ENCODE measurements at regions not wholly inside any gene's neighbourhood (a gene's known extent, or its start where the extent isn't known, plus 50 kb on each side); places are given as distances from the start of the nearest gene placed in this dataset.

DNA sequence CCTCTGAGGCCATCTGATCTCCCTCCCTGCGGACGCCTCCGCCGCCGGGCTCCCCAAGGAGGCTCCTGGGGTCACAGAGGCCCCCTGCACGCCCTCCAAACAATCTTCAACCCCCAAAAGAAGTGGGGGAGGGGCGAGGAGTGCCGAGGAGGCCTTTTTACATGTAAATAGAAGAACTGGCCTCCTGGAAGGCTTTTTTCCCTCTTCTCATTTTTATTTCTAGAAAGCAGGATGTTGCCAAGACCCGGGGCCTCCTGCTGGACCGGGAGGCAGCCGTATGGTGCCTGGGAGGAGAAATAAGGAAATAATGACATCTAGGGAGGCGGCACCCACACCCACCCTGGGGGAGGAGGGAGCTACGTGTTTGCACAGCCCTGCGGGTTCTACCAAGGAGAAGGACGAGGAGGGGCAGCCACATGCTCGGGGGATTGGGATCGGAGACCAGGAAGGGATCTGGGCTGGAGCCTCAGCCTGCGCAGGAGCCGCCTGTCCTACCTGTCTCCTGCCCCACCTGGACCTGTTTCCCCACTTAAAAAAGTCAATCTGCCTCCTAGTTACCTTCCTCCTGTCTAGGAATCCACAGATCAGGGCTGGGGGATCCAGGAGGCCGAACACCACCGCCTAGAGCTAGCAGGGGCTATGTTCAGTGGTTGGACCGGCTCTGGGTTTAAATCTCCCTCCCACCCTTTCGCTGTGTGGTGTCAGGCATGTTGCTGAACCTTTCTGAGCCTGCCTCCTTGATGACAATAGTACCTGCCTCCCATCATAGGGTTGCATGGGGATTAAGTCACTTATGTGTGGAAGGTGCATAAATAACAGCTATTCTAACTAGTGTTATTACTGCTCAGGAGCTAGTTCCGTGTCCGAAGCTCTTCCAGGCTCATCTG is 175.7 kb upstream of the GSE1 start:
- TF ChIP-seq CTCF (IDR thresholded peaks at IDR 0.05; ENCODE audit: borderline replicate concordance, extremely low read depth, low read length, poor library complexity, severe bottlenecking) = no peak
- no peak for TF ChIP-seq EZH2 (IDR thresholded peaks at IDR 0.05; ENCODE audit: borderline replicate concordance, low read depth, low read length, severe bottlenecking)
